ENCODE measurements at regions not wholly inside any gene's neighbourhood (a gene's known extent, or its start where the extent isn't known, plus 50 kb on each side); places are given as distances from the start of the nearest gene placed in this dataset.
A peak's percentile ranks its signal among the peaks of the same experiment; 100 is the strongest.

DNA sequence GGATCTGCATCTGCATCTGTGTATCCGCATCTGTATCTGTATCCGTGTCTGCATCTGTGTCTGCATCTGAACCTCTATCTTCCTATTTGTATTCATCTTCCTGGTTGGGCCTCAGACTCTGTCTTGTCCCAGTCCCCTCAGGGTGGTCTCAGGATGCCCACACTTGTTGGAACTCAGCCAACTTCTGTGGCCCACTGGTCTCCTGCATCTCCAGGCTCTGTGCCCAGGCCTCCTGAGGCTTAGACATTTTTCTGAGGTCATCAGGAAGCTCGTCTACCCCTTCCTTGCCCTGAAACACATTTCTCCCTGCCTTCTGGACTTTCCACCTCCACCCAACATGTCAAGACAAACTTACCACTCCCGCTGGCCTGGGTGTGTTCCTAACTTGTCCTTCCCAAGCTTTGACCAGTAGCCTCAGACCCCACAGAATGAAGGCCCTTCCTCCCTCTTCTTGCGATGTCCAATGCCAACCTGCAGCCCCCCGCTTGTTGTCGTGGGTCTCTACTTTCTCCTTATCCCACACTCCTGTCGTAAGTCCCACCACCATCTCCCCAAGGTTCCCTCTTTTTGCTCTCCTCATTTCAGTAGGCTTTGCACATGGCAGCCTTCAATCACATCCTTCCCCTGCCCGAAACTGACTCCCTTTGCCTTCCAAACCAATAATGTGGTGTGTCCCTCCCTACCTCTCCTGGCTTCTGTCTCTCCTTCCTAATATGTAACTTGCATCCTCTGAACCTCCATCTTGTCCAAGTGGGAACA lies 176.5 kb downstream of the DLL1 start:
- Mint-ChIP-seq H3K36me3 (peaks cover 0 to 3% (median 3%) of the 10 kb centered on the region in 3 donors), H3K27ac (no peak overlapping the region), H3K27me3 (ENCODE audit: low read depth in 3 of 3) (peaks cover 5 to 12% (median 7%) of the 10 kb centered on the region in 3 donors), H3K9me3 (peaks cover 2 to 9% (median 3%) of the 10 kb centered on the region in 6 donors), H3K4me1 (peaks cover 29 to 48% of the 10 kb centered on the region in 2 donors), H3K4me3 (no peak overlapping the region)
- no peak for DNase-seq

DNA sequence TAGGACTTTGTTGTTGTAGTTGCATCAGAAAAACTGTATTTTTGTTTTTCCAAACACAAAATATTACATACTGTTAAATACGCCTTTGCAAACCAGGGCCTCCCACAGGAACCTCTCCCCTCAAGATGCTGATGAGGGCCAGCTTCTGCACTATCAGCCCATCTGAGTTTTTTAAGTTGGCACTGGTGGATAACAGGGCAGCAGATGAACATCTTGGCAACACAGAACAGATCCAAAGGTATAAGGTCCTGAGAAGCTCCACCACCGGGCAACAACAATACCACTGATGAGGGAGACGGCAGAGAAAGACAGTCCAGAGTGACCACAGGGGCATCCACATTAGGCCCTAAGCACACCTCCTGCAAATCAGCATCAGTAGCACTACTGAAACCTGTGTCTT lies 177.7 kb downstream of the DLL1 start:
- Mint-ChIP-seq H3K36me3 (no peaks in the 10 kb centered on the region), H3K27ac (no peak overlapping the region), H3K9me3 (peaks cover 0 to 6% (median 0%) of the 10 kb centered on the region in 6 donors), H3K4me3 (no peak overlapping the region), H3K4me1 (peaks cover 24 to 39% of the 10 kb centered on the region in 2 donors), H3K27me3 (ENCODE audit: low read depth in 3 of 3) (peaks cover 5 to 14% (median 11%) of the 10 kb centered on the region in 3 donors)
- DNase-seq, result no peak

DNA sequence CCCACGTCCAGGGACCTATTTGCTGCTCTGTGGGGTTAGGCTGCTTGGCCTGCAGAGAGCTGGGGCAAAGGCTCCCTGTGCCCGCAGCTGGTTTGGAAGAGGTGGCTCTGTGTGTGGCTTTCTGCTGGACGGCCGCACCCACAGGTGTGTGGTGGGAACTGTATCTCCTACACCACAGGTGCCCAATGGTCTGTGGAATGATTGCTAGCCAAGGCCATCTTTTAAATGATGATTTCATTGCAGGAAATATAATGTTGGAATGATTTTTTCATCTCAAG lies 178.4 kb downstream of the DLL1 start:
- H3K4me1 Mint-ChIP-seq, result peaks cover 19 to 33% of the 10 kb centered on the region in 2 donors
- H3K4me3 Mint-ChIP-seq, result no peak overlapping the region
- H3K27me3 Mint-ChIP-seq (ENCODE audit: low read depth in 3 of 3), result peaks cover 5 to 12% (median 9%) of the 10 kb centered on the region in 3 donors
- peaks cover 0 to 6% (median 0%) of the 10 kb centered on the region in 6 donors for H3K9me3 Mint-ChIP-seq
- DNase-seq, result no peak
- no peaks in the 10 kb centered on the region for H3K36me3 Mint-ChIP-seq
- no peak overlapping the region for H3K27ac Mint-ChIP-seq

DNA sequence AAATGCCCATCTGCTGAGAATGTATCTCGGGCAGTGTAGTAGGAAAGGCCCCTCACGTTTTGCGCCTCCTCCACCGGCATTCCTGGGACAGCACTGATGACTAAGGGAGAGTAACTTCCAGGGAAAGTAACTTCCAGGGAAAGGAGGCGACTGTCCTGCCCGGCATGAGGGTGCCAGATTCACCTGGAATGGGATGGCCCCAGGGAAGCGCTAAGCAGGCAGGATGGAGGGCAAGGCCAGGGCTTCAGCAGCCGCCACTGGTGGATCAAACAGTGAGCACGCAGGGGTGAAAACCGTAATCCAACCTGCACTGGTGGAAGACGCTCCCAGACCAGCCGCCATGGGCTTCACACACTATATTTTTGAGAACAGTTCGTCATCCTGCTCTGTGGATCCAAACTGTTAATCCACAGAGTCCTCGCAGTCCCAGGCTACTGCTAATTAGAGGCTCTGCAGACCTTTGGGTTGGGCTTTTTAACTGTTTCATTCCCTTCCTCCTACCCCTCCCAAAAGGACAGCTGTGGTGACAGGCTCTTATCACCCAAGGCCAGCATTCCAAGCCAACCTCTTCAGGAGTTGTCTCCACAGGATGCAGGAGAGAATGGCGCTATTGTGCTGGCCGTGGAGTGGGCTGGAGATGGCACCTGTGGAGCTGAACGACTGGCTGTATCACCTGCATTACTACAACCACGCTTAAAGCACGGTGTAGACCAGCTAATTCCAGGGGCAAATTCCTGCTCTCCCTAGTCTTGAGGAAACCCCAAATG lies 178.9 kb downstream of the DLL1 start:
- Mint-ChIP-seq H3K27ac (no peak overlapping the region), H3K9me3 (peaks cover 0 to 4% (median 0%) of the 10 kb centered on the region in 6 donors), H3K27me3 (ENCODE audit: low read depth in 3 of 3) (peaks cover 5 to 15% (median 8%) of the 10 kb centered on the region in 3 donors), H3K4me1 (peaks cover 14 to 28% of the 10 kb centered on the region in 2 donors), H3K4me3 (no peak overlapping the region), H3K36me3 (peaks cover 0 to 3% (median 0%) of the 10 kb centered on the region in 3 donors)
- DNase-seq, result no peak

DNA sequence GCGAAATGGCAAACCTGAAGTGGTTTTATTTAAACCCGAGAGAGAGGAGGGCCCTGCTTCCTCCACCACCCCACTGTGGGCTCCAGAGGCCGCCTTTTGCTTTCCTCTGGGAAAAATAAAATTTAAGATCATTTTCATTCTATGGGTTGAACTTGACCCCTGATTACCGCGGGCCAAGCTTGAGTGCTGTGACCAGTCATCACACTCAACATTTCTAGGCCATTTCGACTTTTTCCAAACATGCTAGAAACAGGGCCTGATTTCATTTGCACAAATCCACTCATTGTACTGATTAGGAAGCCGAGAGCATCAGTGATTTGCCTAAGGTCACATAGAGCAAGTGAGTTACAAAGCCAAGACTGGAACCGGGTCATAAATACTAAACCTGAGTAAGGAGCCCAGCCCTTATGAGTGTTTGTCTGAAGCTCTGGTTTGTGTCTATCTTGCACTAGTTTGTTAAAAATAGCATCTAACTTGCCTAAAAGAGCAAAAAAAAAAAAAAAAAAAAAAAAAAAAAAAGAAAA lies 179.7 kb downstream of the DLL1 start:
- peaks cover 0 to 4% (median 0%) of the 10 kb centered on the region in 6 donors for H3K9me3 Mint-ChIP-seq
- DNase-seq, result no peak
- H3K4me3 Mint-ChIP-seq, result peak overlapping the region in 2 of 5 donors; percentile 2 to 33
- H3K27me3 Mint-ChIP-seq (ENCODE audit: low read depth in 3 of 3), result peaks cover 5 to 13% (median 10%) of the 10 kb centered on the region in 3 donors
- H3K27ac Mint-ChIP-seq, result no peak overlapping the region
- H3K4me1 Mint-ChIP-seq, result peaks cover 8 to 22% of the 10 kb centered on the region in 2 donors
- H3K36me3 Mint-ChIP-seq, result peaks cover 0 to 3% (median 0%) of the 10 kb centered on the region in 3 donors

DNA sequence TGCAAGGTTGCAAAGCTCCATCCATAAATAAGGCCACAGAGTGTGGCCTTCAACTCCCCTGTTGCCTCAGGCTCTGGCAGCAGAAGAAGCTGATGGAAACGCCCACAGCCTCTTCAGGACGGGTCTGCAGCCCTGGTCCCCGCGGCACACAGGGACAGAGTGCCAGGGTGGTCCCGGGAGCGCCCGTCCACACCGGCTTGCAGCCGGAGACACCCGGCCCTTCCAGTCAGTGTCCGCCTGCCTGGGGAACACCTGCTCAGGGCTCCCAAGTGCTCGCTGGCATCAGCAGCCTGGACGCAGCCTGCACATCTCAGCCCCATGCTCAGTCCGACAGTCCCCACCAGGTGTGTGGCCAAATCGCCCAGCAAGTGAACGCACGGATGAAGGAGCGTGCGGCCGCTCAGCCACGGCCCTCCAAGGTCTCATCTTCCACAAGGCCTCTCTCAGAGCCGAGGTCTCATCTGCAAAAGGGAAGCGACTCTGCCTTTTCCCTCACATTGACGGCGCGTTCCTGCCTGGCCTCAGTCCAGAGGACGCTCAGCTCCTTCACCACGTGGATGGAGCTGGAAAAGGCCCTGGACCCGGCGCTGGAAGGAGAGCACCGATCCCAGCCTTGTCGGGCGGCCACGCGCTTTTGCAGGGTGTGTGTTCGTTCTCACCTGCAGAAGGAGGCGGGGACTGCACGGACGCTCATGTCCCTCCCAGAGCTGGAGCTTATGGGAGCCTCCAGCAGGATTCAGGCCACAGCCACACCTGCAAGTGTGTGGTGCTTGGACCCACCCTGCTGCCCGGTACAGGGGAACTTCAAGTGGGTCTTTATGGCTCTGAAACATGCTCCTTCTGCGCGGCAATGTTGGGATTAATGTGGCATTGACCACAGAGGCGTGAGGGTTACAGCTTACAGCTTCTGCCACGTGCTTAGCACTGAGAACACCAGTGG lies 180.4 kb downstream of the DLL1 start:
- peaks cover 0 to 3% (median 0%) of the 10 kb centered on the region in 3 donors for H3K36me3 Mint-ChIP-seq
- peaks cover 6 to 19% of the 10 kb centered on the region in 2 donors for H3K4me1 Mint-ChIP-seq
- peaks cover 3 to 13% (median 10%) of the 10 kb centered on the region in 3 donors for H3K27me3 Mint-ChIP-seq (ENCODE audit: low read depth in 3 of 3)
- DNase-seq, result peak in 1 of 3 donors; percentile 18
- no peak overlapping the region for H3K27ac Mint-ChIP-seq
- peaks cover 0 to 4% (median 0%) of the 10 kb centered on the region in 6 donors for H3K9me3 Mint-ChIP-seq
- H3K4me3 Mint-ChIP-seq, result peak overlapping the region in 2 of 5 donors; percentile 16 to 33

DNA sequence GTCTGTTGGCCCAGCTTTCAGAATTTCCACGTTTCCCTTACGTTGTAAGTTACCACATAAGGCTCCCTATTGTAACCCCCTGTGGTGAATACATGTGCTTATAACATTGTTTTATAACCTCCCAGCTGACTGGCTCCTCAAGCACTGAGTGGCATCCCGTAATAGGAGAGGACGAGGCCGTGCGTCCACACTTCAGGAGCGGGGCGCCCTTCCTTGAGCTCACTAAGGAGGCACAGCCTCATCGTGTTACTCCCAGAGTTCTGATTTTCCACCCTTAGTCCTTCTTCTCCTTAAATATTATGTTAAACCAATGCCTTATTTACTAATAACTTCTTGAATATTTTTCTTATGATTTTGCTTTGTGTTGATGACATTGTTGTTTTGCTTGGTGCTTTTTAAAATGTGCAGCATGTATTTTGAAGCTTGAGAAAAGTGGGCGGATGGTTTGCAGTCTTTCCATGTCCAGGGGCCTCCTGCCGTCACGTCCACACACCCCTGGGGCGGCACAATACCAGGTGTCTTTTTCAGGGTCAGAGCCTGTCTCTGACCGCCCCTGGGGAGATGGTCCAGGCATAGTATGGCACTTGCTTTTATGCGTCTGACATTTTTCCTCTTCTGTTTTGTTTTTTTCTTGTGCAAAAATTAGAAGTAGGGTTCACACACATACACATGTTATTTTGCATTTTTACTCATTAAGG lies 181.8 kb downstream of the DLL1 start:
- no peak for DNase-seq
- Mint-ChIP-seq H3K27ac (no peak overlapping the region), H3K27me3 (ENCODE audit: low read depth in 3 of 3) (peaks cover 7 to 13% (median 7%) of the 10 kb centered on the region in 3 donors), H3K36me3 (peaks cover 0 to 8% (median 0%) of the 10 kb centered on the region in 3 donors), H3K4me1 (peaks cover 6 to 31% of the 10 kb centered on the region in 2 donors), H3K9me3 (peaks cover 0 to 6% (median 0%) of the 10 kb centered on the region in 6 donors), H3K4me3 (no peak overlapping the region)

DNA sequence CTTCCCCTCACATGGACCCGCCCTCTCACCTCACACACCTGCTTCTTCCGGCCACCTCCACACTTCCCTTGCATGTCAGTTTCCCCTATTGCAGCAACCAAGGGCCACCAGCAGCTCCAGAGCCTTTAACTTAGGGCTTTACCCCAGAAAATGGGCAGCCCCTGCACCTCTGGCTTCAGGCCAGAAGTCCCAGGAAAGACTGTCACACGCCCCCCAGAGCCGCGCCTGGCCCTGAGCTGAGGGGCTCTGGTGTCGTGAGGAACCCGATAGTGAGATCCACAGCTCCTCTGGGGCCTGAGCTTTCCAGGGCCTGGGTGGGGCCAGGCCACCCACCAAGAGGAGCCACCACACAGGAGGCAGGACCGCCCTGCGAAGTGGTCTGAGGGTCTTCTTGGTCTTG lies 182.4 kb downstream of the DLL1 start:
- Mint-ChIP-seq H3K4me1 (peaks cover 6 to 33% of the 10 kb centered on the region in 2 donors), H3K9me3 (peaks cover 0 to 6% (median 0%) of the 10 kb centered on the region in 6 donors), H3K36me3 (peaks cover 0 to 8% (median 0%) of the 10 kb centered on the region in 3 donors), H3K4me3 (no peak overlapping the region), H3K27me3 (ENCODE audit: low read depth in 3 of 3) (peaks cover 5 to 13% (median 8%) of the 10 kb centered on the region in 3 donors), H3K27ac (peak overlapping the region in 1 of 6 donors; percentile 61)
- DNase-seq, result no peak

DNA sequence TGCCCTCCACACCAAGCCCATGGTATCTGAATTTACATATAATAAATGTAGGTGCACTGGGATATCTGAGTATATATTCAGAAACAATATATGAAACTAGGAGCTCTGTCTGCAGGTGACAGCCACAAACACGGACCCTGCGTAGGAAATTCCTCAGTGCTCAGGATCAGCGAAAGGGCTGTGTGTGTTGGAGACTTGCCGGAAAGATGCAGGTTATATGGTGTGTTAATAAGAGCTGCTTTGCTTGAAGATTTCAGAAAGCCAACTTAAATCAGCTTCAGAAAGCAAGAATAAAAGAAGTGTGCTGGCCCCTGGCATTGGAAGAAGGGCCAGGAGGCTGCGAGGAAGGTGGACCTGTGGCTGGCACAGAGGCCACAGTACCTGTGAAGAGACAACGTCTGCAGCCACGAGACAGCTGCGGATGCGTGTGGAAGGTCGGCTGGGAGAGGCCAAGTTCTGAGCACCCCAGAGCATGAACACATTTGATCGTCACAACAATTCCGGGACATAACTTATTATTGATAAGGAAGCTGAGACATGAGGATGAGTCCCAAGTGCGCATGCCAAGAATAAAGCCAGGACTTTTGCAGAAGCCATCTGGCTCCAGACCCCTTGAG lies 183.2 kb downstream of the DLL1 start:
- H3K4me3 Mint-ChIP-seq, result no peak overlapping the region
- H3K9me3 Mint-ChIP-seq, result peaks cover 0 to 6% (median 0%) of the 10 kb centered on the region in 6 donors
- peaks cover 5 to 13% (median 7%) of the 10 kb centered on the region in 3 donors for H3K27me3 Mint-ChIP-seq (ENCODE audit: low read depth in 3 of 3)
- peaks cover 0 to 8% (median 0%) of the 10 kb centered on the region in 3 donors for H3K36me3 Mint-ChIP-seq
- peaks cover 11 to 40% of the 10 kb centered on the region in 2 donors for H3K4me1 Mint-ChIP-seq
- DNase-seq, result no peak
- H3K27ac Mint-ChIP-seq, result peak overlapping the region in 1 of 6 donors; percentile 62

DNA sequence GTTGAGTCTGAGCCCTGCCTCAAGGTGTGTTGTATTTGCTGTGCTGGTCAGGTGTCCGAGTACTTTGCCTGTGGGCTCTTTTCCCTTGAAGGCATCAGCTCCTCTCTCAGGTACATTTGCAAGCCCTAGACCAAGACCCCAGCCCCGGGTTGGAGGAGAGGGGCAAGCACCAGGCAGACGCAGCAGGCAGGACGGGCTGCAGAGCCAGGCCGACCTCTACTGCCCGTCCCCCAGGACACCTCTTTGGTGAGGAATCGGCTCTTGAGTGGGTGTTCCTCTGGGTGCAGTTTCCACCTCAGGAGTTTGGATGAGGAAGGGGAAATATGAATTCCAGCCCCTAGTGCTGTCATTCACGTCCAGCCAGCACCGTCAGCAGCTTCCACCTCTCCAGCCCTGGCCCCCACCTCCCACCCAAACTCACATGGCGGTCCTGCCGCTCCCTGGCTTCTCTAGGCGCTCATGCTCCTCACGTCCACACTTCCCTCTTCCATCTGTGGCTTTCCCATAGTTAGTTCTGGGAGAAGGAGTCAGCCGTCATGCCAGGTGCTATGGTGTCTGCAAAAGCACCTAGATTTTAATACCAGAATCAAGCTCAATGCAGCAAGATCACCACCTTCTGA lies 183.9 kb downstream of the DLL1 start:
- Mint-ChIP-seq H3K27me3 (ENCODE audit: low read depth in 3 of 3) (peaks cover 6 to 13% (median 7%) of the 10 kb centered on the region in 3 donors), H3K9me3 (peaks cover 0 to 8% (median 0%) of the 10 kb centered on the region in 6 donors), H3K4me1 (peaks cover 12 to 47% of the 10 kb centered on the region in 2 donors), H3K4me3 (no peak overlapping the region), H3K27ac (peak overlapping the region in 1 of 6 donors; percentile 62), H3K36me3 (peaks cover 0 to 10% (median 0%) of the 10 kb centered on the region in 3 donors)
- DNase-seq, result no peak

DNA sequence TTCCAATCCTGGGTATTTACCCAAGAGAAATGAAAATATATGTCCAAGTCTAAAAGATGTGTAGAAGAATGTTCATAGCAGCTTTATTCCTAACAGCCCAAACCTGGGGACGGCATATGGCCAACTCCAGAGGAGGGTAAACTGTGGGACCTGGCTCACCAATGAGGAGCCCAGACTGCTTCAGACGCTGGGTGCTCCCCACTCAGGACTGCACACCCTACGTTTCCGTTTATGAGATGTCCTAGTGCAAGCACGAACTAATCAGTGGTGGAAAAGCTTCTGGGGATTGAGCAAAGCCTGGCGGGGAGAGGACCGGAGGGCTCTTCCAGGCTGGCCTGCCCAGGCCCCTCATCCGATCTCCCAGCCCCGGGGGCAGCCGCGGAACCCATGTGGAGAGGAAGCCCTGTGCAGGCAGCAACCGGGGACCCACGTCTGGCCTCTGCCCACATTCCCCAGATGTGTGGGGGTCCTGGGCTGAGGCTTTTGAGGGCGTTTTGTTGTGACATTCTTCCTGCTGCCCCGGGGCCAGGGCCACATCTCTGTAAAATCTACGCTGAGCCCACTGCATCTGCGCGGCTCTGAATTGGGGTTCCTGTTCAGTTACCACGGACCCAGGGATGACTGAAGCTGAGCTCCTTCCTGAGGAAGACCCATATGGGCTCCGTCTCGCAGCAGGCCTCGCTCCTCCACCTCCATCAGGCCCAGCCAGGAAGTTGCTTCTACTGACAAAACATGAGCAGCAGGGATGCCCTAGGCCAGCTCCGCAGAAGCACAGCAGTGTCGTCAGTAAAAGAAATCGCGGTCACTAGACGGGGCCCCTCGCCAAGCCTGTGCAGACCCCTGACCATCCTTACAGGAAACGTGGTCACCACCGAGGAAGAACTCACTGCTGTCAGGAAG lies 188.0 kb downstream of the DLL1 start:
- Mint-ChIP-seq H3K36me3 (peaks cover 0 to 12% (median 0%) of the 10 kb centered on the region in 3 donors), H3K27me3 (ENCODE audit: low read depth in 3 of 3) (peaks cover 7 to 12% (median 9%) of the 10 kb centered on the region in 3 donors), H3K27ac (peak overlapping the region; percentile 27 to 96 (median 75)), H3K4me3 (peak overlapping the region in 3 of 5 donors; percentile 27 to 63 (median 61)), H3K9me3 (peaks cover 0 to 4% (median 2%) of the 10 kb centered on the region in 6 donors), H3K4me1 (peaks cover 6 to 45% of the 10 kb centered on the region in 2 donors)
- DNase-seq, result peak in 2 of 3 donors; percentile 19 to 69

Measured in immature natural killer cell (primary cell).